Ascending aorta (tissue), 2 donors: ENCODE measurements at regions not wholly inside any gene's neighbourhood (a gene's known extent, or its start where the extent isn't known, plus 50 kb on each side); places are given as distances from the start of the nearest gene placed in this dataset.

Source experiments
- DNase-seq, 2 donors: peaks; one replicate each; pipeline ENCODE4 v3.0.0-alpha.2; 2019; ENCODE audit warnings: low spot score in 2 of 2
- H3K27ac ChIP-seq, 2 donors: fragments of 200-600 bp; sonication (generic); one replicate each; pipeline ENCODE4 v1.5.1; 2016 to 2017; ENCODE audit warnings: mild to moderate bottlenecking in 1 of 2
- H3K27me3 ChIP-seq: fragments of 200-600 bp; sonication (generic); one replicate; pipeline ENCODE4 v1.5.1; 2017
- H3K36me3 ChIP-seq, 2 donors: fragments of 200-600 bp; sonication (generic); one replicate each; pipeline ENCODE4 v1.5.1; 2016
- H3K4me1 ChIP-seq, 2 donors: fragments of 200-600 bp; sonication (generic); one replicate each; pipeline ENCODE4 v1.5.1; 2016 to 2017; ENCODE audit warnings: mild to moderate bottlenecking in 1 of 2
- H3K4me3 ChIP-seq, 2 donors: fragments of 200-600 bp; sonication (generic); one replicate each; pipeline ENCODE4 v1.5.1; 2016 to 2017; ENCODE audit warnings: mild to moderate bottlenecking in 1 of 2
- H3K9me3 ChIP-seq, 2 donors: fragments of 200-600 bp; sonication (generic); one replicate each; pipeline ENCODE4 v1.5.1; 2016
- intact Hi-C: fragments of 100-400 bp; cut with DNase I; formaldehyde crosslinking; loops from one replicate; pipeline ENCODE4 v1.15.1; 2023
- TF ChIP-seq, protein P1 (sequence below), 3 experiments: fragments of 200-600 bp in 2 of 3; fragments of 450-650 bp in 1 of 3; sonication (generic) in 2 of 3; IDR thresholded peaks; one replicate each; pipeline ENCODE4 v1.5.1; 2016 to 2019; ENCODE audit warnings: antibody characterized with exemption in 3 of 3, mild to moderate bottlenecking in 1 of 3, moderate library complexity in 1 of 3

DNA sequence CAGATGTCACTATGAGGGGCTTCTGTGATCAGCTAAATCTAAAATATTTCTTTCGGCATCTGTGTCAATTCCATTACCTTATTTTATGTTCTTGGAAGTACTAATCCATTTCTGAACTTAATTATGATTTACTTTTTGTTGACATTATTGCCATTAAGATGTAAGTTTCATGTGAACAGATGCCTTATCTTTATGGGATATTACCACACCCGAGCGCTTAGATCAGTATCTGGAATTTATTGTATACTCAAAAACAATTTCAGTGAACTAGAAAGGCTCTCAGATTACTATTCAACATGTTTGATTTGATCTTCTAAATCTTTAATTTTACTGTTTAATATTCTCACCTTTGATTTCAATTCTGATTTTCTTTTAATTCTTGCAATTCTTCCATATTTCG, 567.7 kb upstream of the TLE4 start:
- DNase-seq = no peak
- Histone ChIP-seq H3K4me3 (no peak overlapping the region), H3K36me3 (no peaks in the 10 kb centered on the region), H3K9me3 (no peaks in the 10 kb centered on the region), H3K27ac (no peak overlapping the region), H3K27me3 (no peaks in the 10 kb centered on the region), H3K4me1 (no peaks in the 10 kb centered on the region)
- intact Hi-C loops = no loop called here
- TF ChIP-seq, protein P1, sequence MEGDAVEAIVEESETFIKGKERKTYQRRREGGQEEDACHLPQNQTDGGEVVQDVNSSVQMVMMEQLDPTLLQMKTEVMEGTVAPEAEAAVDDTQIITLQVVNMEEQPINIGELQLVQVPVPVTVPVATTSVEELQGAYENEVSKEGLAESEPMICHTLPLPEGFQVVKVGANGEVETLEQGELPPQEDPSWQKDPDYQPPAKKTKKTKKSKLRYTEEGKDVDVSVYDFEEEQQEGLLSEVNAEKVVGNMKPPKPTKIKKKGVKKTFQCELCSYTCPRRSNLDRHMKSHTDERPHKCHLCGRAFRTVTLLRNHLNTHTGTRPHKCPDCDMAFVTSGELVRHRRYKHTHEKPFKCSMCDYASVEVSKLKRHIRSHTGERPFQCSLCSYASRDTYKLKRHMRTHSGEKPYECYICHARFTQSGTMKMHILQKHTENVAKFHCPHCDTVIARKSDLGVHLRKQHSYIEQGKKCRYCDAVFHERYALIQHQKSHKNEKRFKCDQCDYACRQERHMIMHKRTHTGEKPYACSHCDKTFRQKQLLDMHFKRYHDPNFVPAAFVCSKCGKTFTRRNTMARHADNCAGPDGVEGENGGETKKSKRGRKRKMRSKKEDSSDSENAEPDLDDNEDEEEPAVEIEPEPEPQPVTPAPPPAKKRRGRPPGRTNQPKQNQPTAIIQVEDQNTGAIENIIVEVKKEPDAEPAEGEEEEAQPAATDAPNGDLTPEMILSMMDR (IDR thresholded peaks at IDR 0.05) = no peak

DNA sequence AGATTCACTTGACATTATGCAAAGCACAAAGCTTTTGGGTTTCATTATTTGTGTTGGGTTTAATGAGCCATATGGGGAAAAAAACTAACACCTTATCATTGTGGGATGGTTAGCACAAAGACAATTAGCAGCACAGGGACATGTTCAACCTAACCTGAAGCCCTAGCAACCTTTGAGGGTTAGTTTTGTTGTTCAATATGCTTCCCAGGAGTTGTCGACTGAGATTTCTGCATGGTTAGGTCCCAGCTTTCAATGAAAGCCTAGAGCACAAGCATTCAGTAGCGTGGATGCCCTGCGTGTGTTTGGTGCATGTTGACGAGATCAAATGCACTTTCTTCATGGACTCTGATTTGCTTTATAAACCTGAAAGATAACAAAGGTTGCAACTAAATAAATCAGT, 565.2 kb upstream of the TLE4 start:
- DNase-seq = no peak
- Histone ChIP-seq H3K4me3 (no peak overlapping the region), H3K27me3 (no peaks in the 10 kb centered on the region), H3K9me3 (no peaks in the 10 kb centered on the region), H3K27ac (no peak overlapping the region), H3K4me1 (no peaks in the 10 kb centered on the region), H3K36me3 (no peaks in the 10 kb centered on the region)
- intact Hi-C loops = no loop called here
- TF ChIP-seq, protein P1 (IDR thresholded peaks at IDR 0.05) = no peak

DNA sequence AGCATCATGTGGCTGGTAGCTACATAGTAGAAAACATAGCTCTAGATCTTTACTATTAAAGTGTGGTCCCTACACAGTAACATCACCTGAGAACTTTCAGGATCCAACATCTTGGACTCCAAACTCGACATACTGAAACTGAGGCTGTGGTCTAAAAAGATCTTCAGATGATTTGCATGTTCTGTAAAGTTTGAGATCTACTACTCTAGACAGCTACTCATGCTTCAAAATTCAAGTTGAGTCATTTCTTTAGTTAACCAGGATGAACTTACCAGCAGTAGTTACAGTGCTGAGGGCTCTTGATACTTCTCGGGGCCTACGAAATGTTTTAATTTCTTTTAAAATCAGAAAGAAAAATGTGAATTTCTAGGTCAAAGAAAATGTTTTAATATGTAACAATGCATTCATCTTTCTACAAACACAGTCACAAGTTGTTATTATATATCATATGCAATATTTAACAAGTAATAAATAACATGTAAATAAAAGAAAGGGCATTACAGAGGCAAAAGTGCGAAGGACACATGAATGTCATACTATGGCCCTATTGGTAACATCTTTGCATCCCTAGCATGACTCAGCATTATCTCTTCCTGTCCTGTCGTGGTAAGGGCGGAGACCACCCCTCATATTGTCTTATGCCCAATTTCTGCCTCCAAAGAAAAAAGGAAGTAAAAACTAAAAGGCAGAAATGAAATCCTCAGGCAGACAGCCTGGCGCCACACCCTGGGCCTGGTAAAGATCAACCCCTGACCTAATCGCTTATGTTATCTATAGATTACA, 563.9 kb upstream of the TLE4 start:
- Histone ChIP-seq H3K9me3 (no peaks in the 10 kb centered on the region), H3K4me1 (no peaks in the 10 kb centered on the region), H3K36me3 (no peaks in the 10 kb centered on the region), H3K27ac (no peak overlapping the region), H3K27me3 (no peaks in the 10 kb centered on the region), H3K4me3 (no peak overlapping the region)
- intact Hi-C loops = no loop called here
- TF ChIP-seq, protein P1 (IDR thresholded peaks at IDR 0.05) = no peak
- no peak for DNase-seq

DNA sequence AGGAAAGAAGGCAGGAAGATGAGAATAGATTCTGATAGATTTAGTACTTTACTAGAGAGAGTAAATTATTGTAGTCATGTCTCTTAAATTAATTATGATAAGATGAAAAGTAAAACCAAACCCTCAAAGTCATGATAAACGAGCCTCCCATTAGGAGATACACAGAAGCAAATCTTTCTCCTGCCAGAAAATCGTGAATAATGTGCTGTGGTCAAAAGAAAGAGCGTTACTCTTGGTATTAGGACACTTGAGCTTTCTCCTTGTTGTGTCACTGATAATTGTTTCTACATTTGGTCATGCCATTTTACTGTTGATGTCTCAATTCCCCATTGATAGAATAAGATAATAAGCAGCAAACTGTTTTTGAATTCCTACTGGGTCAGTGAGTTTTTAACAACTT, 562.8 kb upstream of the TLE4 start:
- no peaks in the 10 kb centered on the region for H3K36me3 ChIP-seq
- intact Hi-C loops = no loop called here
- no peak overlapping the region for H3K4me3 ChIP-seq
- no peaks in the 10 kb centered on the region for H3K27me3 ChIP-seq
- no peaks in the 10 kb centered on the region for H3K4me1 ChIP-seq
- TF ChIP-seq, protein P1 (IDR thresholded peaks at IDR 0.05) = no peak
- no peak for DNase-seq
- H3K9me3 ChIP-seq = no peaks in the 10 kb centered on the region
- H3K27ac ChIP-seq = no peak overlapping the region

DNA sequence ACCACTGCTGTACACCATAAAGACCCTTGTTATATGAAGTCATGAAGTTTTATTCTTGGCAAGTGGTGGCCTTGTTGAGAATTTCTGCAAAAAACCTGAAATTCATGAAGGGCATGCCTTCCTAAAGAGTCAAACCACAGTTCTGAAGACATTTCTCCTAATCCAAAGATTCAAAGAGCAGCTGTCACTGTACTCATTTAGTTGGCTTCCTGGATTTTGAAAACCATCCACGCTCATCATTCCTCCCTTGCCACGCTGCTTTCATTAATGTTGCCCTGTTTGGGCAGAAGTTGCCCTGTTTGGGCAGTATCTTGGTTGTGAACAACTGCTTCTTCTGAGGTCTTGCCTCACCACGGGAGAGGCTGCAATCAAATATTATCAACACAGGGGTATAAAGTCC, 560.3 kb upstream of the TLE4 start:
- TF ChIP-seq, protein P1 (IDR thresholded peaks at IDR 0.05) = no peak
- no peak for DNase-seq
- no peak overlapping the region for H3K4me3 ChIP-seq
- H3K36me3 ChIP-seq = no peaks in the 10 kb centered on the region
- H3K27ac ChIP-seq = no peak overlapping the region
- H3K9me3 ChIP-seq = no peaks in the 10 kb centered on the region
- H3K27me3 ChIP-seq = no peaks in the 10 kb centered on the region
- no peaks in the 10 kb centered on the region for H3K4me1 ChIP-seq
- intact Hi-C loops = no loop called here

DNA sequence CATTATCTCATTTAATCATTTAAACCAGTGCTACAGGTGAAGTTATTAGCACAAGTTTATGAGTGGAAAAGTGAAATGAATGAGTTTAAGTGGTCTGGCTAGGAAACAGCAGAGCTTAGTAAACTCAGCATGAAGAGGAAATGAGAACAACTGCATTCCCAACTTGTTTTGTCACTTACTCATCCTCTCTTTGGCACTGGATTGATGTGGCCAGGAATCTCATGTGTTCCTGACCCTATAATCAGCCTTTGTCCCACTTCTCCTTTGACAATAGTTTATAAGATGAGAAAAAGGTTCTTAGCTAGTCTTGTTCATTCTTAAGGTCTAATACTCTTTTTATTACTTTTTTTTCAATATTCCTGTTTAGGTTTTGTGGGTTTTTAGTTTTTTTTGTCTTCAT, 559.2 kb upstream of the TLE4 start:
- Histone ChIP-seq H3K4me1 (no peaks in the 10 kb centered on the region), H3K27me3 (no peaks in the 10 kb centered on the region), H3K4me3 (no peak overlapping the region), H3K27ac (no peak overlapping the region), H3K9me3 (no peaks in the 10 kb centered on the region), H3K36me3 (no peaks in the 10 kb centered on the region)
- TF ChIP-seq, protein P1 (IDR thresholded peaks at IDR 0.05) = no peak
- DNase-seq = no peak
- intact Hi-C loops = no loop called here
